ENCODE measurements at regions not wholly inside any gene's neighbourhood (a gene's known extent, or its start where the extent isn't known, plus 50 kb on each side); places are given as distances from the start of the nearest gene placed in this dataset.

GRCh38 chr9:108709126-108709525 is 146.7 kb downstream of the ACTL7B start:
- H3K4me1 ChIP-seq (ENCODE audit: insufficient read depth, low read length, severe bottlenecking): no peaks in the 10 kb centered on the region
- no peaks in the 10 kb centered on the region for H4K20me1 ChIP-seq (ENCODE audit: insufficient read depth, low read length)
- no peak overlapping the region for H3K4me2 ChIP-seq (ENCODE audit: low read length)
- no peaks in the 10 kb centered on the region for H3K36me3 ChIP-seq (ENCODE audit: insufficient read depth, low read length)
- H3K9ac ChIP-seq (ENCODE audit: low read length): no peak overlapping the region
- no peak overlapping the region for H2AFZ ChIP-seq (ENCODE audit: low read length)
- H3K27me3 ChIP-seq (ENCODE audit: insufficient read depth, low read length): no peaks in the 10 kb centered on the region
- no peak overlapping the region for H3K27ac ChIP-seq (ENCODE audit: low read depth, low read length, poor library complexity, severe bottlenecking)
- H3K4me3 ChIP-seq (ENCODE audit: low read depth, low read length, poor library complexity, severe bottlenecking): no peak overlapping the region
- no peaks in the 10 kb centered on the region for H3K9me2 ChIP-seq (ENCODE audit: low read depth, low read length)
- no peaks in the 10 kb centered on the region for H3K79me2 ChIP-seq (ENCODE audit: insufficient read depth, low read length)
- H3K9me3 ChIP-seq (ENCODE audit: low read length): no peaks in the 10 kb centered on the region
- no peaks in the 10 kb centered on the region for H3F3A ChIP-seq (ENCODE audit: insufficient read depth, low read length)
- TF ChIP-seq CTCF (IDR thresholded peaks at IDR 0.05; ENCODE audit: low read length) (no peak), EZH2 (IDR thresholded peaks at IDR 0.05; ENCODE audit: borderline replicate concordance, low read length) (no peak)

GRCh38 chr9:108708448-108708847 is 147.3 kb downstream of the ACTL7B start:
- Histone ChIP-seq H2AFZ (ENCODE audit: low read length) (no peak overlapping the region), H3K79me2 (ENCODE audit: insufficient read depth, low read length) (no peaks in the 10 kb centered on the region), H3K9ac (ENCODE audit: low read length) (no peak overlapping the region), H3K36me3 (ENCODE audit: insufficient read depth, low read length) (no peaks in the 10 kb centered on the region), H3F3A (ENCODE audit: insufficient read depth, low read length) (no peaks in the 10 kb centered on the region), H3K9me3 (ENCODE audit: low read length) (no peaks in the 10 kb centered on the region), H3K4me2 (ENCODE audit: low read length) (no peak overlapping the region), H3K27me3 (ENCODE audit: insufficient read depth, low read length) (no peaks in the 10 kb centered on the region), H3K27ac (ENCODE audit: low read depth, low read length, poor library complexity, severe bottlenecking) (no peak overlapping the region), H3K9me2 (ENCODE audit: low read depth, low read length) (no peaks in the 10 kb centered on the region), H3K4me1 (ENCODE audit: insufficient read depth, low read length, severe bottlenecking) (no peaks in the 10 kb centered on the region), H4K20me1 (ENCODE audit: insufficient read depth, low read length) (no peaks in the 10 kb centered on the region), H3K4me3 (ENCODE audit: low read depth, low read length, poor library complexity, severe bottlenecking) (no peak overlapping the region)
- TF ChIP-seq CTCF (IDR thresholded peaks at IDR 0.05; ENCODE audit: low read length) (no peak), EZH2 (IDR thresholded peaks at IDR 0.05; ENCODE audit: borderline replicate concordance, low read length) (no peak)

GRCh38 chr9:108707120-108707519 is 148.7 kb downstream of the ACTL7B start:
- Histone ChIP-seq H3K9me3 (ENCODE audit: low read length) (no peaks in the 10 kb centered on the region), H3K9ac (ENCODE audit: low read length) (no peak overlapping the region), H3K27me3 (ENCODE audit: insufficient read depth, low read length) (no peaks in the 10 kb centered on the region), H3K4me2 (ENCODE audit: low read length) (no peak overlapping the region), H3K4me3 (ENCODE audit: low read depth, low read length, poor library complexity, severe bottlenecking) (no peak overlapping the region), H3K9me2 (ENCODE audit: low read depth, low read length) (no peaks in the 10 kb centered on the region), H2AFZ (ENCODE audit: low read length) (no peak overlapping the region), H4K20me1 (ENCODE audit: insufficient read depth, low read length) (no peaks in the 10 kb centered on the region), H3F3A (ENCODE audit: insufficient read depth, low read length) (no peaks in the 10 kb centered on the region), H3K27ac (ENCODE audit: low read depth, low read length, poor library complexity, severe bottlenecking) (no peak overlapping the region), H3K36me3 (ENCODE audit: insufficient read depth, low read length) (no peaks in the 10 kb centered on the region), H3K4me1 (ENCODE audit: insufficient read depth, low read length, severe bottlenecking) (no peaks in the 10 kb centered on the region), H3K79me2 (ENCODE audit: insufficient read depth, low read length) (no peaks in the 10 kb centered on the region)
- TF ChIP-seq EZH2 (IDR thresholded peaks at IDR 0.05; ENCODE audit: borderline replicate concordance, low read length) (no peak), CTCF (IDR thresholded peaks at IDR 0.05; ENCODE audit: low read length) (no peak)

Data from OCI-LY1 (cell line).